Epithelial cell of proximal tubule (primary cell): ENCODE measurements at regions not wholly inside any gene's neighbourhood (a gene's known extent, or its start where the extent isn't known, plus 50 kb on each side); places are given as distances from the start of the nearest gene placed in this dataset.
A peak's percentile ranks its signal among the peaks of the same experiment; 100 is the strongest.

Source experiments
- DNase-seq: peaks from one replicate; pipeline ENCODE4 v3.0.0-alpha.2; 2011; ENCODE audit warnings: low read depth
- H3K4me3 ChIP-seq: 2 replicates; pipeline ENCODE4 v1.5.1; 2011; ENCODE audit warnings: low read depth, mild to moderate bottlenecking, low read length
- CTCF ChIP-seq: conservative IDR thresholded peaks from 2 replicates; pipeline ENCODE4 v1.5.1; 2012; ENCODE audit warnings: low read depth, mild to moderate bottlenecking, low read length

- no peak overlapping the region for H3K4me3 ChIP-seq
- DNase-seq: no peak
- TF ChIP-seq CTCF: no peak
Observed at GRCh38 chr18:57913686-57914085, 110.6 kb upstream of the ATP8B1 start.

GRCh38 chr18:57910817-57911216, 107.7 kb upstream of the ATP8B1 start:
- TF ChIP-seq CTCF: peak; percentile 69
- H3K4me3 ChIP-seq: no peak overlapping the region
- DNase-seq: no peak

- TF ChIP-seq CTCF: no peak
- H3K4me3 ChIP-seq: no peak overlapping the region
- no peak for DNase-seq
Observed at GRCh38 chr18:57910134-57910533, 107.0 kb upstream of the ATP8B1 start.

- TF ChIP-seq CTCF: no peak
- DNase-seq: no peak
- no peak overlapping the region for H3K4me3 ChIP-seq
Observed at GRCh38 chr18:57909620-57910019, 106.5 kb upstream of the ATP8B1 start.

GRCh38 chr18:57908092-57908491, 105.0 kb upstream of the ATP8B1 start:
- DNase-seq: no peak
- H3K4me3 ChIP-seq: no peak overlapping the region
- TF ChIP-seq CTCF: no peak

- TF ChIP-seq CTCF: no peak
- DNase-seq: no peak
- no peak overlapping the region for H3K4me3 ChIP-seq
Observed at GRCh38 chr18:57907550-57907949, 104.4 kb upstream of the ATP8B1 start.

GRCh38 chr18:57906852-57907251, 103.7 kb upstream of the ATP8B1 start:
- no peak overlapping the region for H3K4me3 ChIP-seq
- TF ChIP-seq CTCF: peak; percentile 44

More at GRCh38 chr18:57906852-57907251, 103.7 kb upstream of the ATP8B1 start:
- no peak for DNase-seq
